ENCODE measurements at regions not wholly inside any gene's neighbourhood (a gene's known extent, or its start where the extent isn't known, plus 50 kb on each side); places are given as distances from the start of the nearest gene placed in this dataset.

DNA sequence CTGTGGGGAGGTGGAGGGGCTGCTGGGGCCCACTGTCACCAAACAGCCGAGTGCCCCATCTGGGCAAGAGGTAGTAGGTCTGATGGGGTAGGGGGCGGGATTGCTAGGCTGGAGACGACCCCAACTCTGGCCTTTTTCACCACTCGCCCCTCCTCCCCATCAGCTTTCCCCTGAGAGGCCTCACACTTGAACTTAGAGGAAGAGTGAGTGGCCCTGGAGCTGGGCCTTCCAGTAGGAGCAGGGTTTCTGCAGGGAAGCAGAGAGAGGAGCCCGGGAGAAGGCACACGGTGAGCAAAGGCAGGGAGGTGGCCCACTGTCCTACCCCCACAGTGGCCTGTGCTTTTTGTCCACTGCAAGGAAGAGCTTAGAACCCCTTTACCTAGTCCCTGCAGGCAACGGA lies 111.9 kb upstream of the WNT4 start:
- no peaks in the 10 kb centered on the region for H3K36me3 Mint-ChIP-seq (ENCODE audit: low read depth, unreplicated experiment)
- no peak overlapping the region for H3K4me3 Mint-ChIP-seq (ENCODE audit: unreplicated experiment)
- H3K4me1 Mint-ChIP-seq (ENCODE audit: unreplicated experiment): no peaks in the 10 kb centered on the region
- H3K9me3 Mint-ChIP-seq (ENCODE audit: unreplicated experiment): no peaks in the 10 kb centered on the region
- TF ChIP-seq, protein P1, sequence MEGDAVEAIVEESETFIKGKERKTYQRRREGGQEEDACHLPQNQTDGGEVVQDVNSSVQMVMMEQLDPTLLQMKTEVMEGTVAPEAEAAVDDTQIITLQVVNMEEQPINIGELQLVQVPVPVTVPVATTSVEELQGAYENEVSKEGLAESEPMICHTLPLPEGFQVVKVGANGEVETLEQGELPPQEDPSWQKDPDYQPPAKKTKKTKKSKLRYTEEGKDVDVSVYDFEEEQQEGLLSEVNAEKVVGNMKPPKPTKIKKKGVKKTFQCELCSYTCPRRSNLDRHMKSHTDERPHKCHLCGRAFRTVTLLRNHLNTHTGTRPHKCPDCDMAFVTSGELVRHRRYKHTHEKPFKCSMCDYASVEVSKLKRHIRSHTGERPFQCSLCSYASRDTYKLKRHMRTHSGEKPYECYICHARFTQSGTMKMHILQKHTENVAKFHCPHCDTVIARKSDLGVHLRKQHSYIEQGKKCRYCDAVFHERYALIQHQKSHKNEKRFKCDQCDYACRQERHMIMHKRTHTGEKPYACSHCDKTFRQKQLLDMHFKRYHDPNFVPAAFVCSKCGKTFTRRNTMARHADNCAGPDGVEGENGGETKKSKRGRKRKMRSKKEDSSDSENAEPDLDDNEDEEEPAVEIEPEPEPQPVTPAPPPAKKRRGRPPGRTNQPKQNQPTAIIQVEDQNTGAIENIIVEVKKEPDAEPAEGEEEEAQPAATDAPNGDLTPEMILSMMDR (IDR thresholded peaks at IDR 0.05; ENCODE audit: unreplicated experiment): no peak
- H3K27ac Mint-ChIP-seq (ENCODE audit: unreplicated experiment): no peak overlapping the region
- peaks cover 11% of the 10 kb centered on the region for H3K27me3 Mint-ChIP-seq (ENCODE audit: unreplicated experiment)
- no peak for DNase-seq (ENCODE audit: low spot score)

GRCh38 chr1:22255341-22256212 lies 112.7 kb upstream of the WNT4 start:
- no peaks in the 10 kb centered on the region for H3K36me3 Mint-ChIP-seq (ENCODE audit: low read depth, unreplicated experiment)
- H3K4me1 Mint-ChIP-seq (ENCODE audit: unreplicated experiment): peaks cover 4% of the 10 kb centered on the region
- no peak for DNase-seq (ENCODE audit: low spot score)
- H3K4me3 Mint-ChIP-seq (ENCODE audit: unreplicated experiment): no peak overlapping the region
- TF ChIP-seq, protein P1 (IDR thresholded peaks at IDR 0.05; ENCODE audit: unreplicated experiment): no peak
- no peak overlapping the region for H3K27ac Mint-ChIP-seq (ENCODE audit: unreplicated experiment)
- no peaks in the 10 kb centered on the region for H3K9me3 Mint-ChIP-seq (ENCODE audit: unreplicated experiment)
- peaks cover 11% of the 10 kb centered on the region for H3K27me3 Mint-ChIP-seq (ENCODE audit: unreplicated experiment)

DNA sequence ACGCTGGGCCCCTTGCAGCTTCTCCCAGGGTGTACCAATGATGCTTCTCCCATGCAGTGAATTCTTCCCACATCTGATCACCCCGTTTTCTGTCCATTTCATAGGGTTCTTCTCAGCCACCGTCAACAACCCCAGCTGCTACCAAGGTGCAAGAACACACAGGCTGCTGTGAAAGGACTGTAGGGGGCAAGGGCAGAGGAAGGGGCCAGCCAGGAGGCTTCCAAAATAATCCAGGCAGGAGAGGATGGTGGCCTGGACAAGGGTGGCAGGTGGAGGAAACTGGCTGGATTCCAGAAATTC lies 113.3 kb upstream of the WNT4 start:
- Mint-ChIP-seq H3K4me3 (ENCODE audit: unreplicated experiment) (no peak overlapping the region), H3K27me3 (ENCODE audit: unreplicated experiment) (peaks cover 13% of the 10 kb centered on the region), H3K4me1 (ENCODE audit: unreplicated experiment) (peaks cover 9% of the 10 kb centered on the region), H3K36me3 (ENCODE audit: low read depth, unreplicated experiment) (peaks cover 4% of the 10 kb centered on the region), H3K9me3 (ENCODE audit: unreplicated experiment) (no peaks in the 10 kb centered on the region), H3K27ac (ENCODE audit: unreplicated experiment) (no peak overlapping the region)
- DNase-seq (ENCODE audit: low spot score): no peak
- TF ChIP-seq, protein P1 (IDR thresholded peaks at IDR 0.05; ENCODE audit: unreplicated experiment): no peak

- TF ChIP-seq, protein P1 (IDR thresholded peaks at IDR 0.05; ENCODE audit: unreplicated experiment): no peak
- Mint-ChIP-seq H3K27ac (ENCODE audit: unreplicated experiment) (no peak overlapping the region), H3K27me3 (ENCODE audit: unreplicated experiment) (peaks cover 13% of the 10 kb centered on the region), H3K4me3 (ENCODE audit: unreplicated experiment) (no peak overlapping the region), H3K4me1 (ENCODE audit: unreplicated experiment) (peaks cover 11% of the 10 kb centered on the region), H3K9me3 (ENCODE audit: unreplicated experiment) (no peaks in the 10 kb centered on the region), H3K36me3 (ENCODE audit: low read depth, unreplicated experiment) (peaks cover 4% of the 10 kb centered on the region)
- no peak for DNase-seq (ENCODE audit: low spot score)
Observed at GRCh38 chr1:22257290-22258275, 114.7 kb upstream of the WNT4 start.

Data from endothelial cell (in vitro differentiated cells).